ENCODE measurements at regions not wholly inside any gene's neighbourhood (a gene's known extent, or its start where the extent isn't known, plus 50 kb on each side); places are given as distances from the start of the nearest gene placed in this dataset.

DNA sequence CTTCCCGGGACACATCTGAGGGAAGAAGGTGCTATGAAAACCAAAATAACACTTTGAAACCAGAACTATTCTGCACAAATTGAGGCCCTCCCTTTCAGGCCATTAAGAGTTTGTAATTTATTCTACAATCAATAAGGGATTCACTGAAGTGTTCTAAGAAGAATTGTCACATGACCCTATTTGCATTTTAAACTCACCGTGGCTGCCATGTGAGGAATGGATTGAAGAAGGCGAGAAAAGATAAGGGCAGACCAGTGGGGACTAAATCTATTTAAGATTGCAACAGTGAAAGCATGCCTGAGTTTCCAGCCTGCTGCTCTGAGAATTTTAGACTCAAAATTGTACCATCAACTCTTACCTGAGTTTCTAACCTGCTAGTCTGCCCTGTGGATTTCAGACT lies 408.8 kb upstream of the SALL1 start:
- TF ChIP-seq, protein P1, sequence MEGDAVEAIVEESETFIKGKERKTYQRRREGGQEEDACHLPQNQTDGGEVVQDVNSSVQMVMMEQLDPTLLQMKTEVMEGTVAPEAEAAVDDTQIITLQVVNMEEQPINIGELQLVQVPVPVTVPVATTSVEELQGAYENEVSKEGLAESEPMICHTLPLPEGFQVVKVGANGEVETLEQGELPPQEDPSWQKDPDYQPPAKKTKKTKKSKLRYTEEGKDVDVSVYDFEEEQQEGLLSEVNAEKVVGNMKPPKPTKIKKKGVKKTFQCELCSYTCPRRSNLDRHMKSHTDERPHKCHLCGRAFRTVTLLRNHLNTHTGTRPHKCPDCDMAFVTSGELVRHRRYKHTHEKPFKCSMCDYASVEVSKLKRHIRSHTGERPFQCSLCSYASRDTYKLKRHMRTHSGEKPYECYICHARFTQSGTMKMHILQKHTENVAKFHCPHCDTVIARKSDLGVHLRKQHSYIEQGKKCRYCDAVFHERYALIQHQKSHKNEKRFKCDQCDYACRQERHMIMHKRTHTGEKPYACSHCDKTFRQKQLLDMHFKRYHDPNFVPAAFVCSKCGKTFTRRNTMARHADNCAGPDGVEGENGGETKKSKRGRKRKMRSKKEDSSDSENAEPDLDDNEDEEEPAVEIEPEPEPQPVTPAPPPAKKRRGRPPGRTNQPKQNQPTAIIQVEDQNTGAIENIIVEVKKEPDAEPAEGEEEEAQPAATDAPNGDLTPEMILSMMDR (IDR thresholded peaks at IDR 0.05) = no peak
- no peak for TF ChIP-seq POLR2A (IDR thresholded peaks at IDR 0.05)

Data from breast epithelium (tissue), 3 donors.